ENCODE measurements at regions not wholly inside any gene's neighbourhood (a gene's known extent, or its start where the extent isn't known, plus 50 kb on each side); places are given as distances from the start of the nearest gene placed in this dataset.

GRCh38 chr16:64469351-64469750, 652.5 kb downstream of the CDH11 start:
- no peak for TF ChIP-seq POLR2A (IDR thresholded peaks at IDR 0.05)
- TF ChIP-seq, protein P1, sequence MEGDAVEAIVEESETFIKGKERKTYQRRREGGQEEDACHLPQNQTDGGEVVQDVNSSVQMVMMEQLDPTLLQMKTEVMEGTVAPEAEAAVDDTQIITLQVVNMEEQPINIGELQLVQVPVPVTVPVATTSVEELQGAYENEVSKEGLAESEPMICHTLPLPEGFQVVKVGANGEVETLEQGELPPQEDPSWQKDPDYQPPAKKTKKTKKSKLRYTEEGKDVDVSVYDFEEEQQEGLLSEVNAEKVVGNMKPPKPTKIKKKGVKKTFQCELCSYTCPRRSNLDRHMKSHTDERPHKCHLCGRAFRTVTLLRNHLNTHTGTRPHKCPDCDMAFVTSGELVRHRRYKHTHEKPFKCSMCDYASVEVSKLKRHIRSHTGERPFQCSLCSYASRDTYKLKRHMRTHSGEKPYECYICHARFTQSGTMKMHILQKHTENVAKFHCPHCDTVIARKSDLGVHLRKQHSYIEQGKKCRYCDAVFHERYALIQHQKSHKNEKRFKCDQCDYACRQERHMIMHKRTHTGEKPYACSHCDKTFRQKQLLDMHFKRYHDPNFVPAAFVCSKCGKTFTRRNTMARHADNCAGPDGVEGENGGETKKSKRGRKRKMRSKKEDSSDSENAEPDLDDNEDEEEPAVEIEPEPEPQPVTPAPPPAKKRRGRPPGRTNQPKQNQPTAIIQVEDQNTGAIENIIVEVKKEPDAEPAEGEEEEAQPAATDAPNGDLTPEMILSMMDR (IDR thresholded peaks at IDR 0.05): no peak
- no peak for TF ChIP-seq POLR2AphosphoS5 (IDR thresholded peaks at IDR 0.05)

Data from prostate gland (tissue), 2 donors.